BE2C (cell line): ENCODE measurements at regions not wholly inside any gene's neighbourhood (a gene's known extent, or its start where the extent isn't known, plus 50 kb on each side); places are given as distances from the start of the nearest gene placed in this dataset.

Experiments used
- DNase-seq: peaks from one replicate; pipeline ENCODE4 v3.0.0-alpha.2; 2020
- H3K27me3 ChIP-seq: fragments of 250-450 bp; sonication (Bioruptor Pico); 2 replicates; pipeline ENCODE4 v1.5.1; 2020; ENCODE audit warnings: mild to moderate bottlenecking
- H3K36me3 ChIP-seq: fragments of 250-450 bp; sonication (Bioruptor Pico); 2 replicates; pipeline ENCODE4 v1.5.1; 2020; ENCODE audit warnings: mild to moderate bottlenecking
- H3K4me1 ChIP-seq: fragments of 250-450 bp; sonication (Bioruptor Pico); 2 replicates; pipeline ENCODE4 v1.5.1; 2020
- H3K4me3 ChIP-seq: 2 replicates; pipeline ENCODE4 v1.5.1; 2011; ENCODE audit warnings: low read depth, low read length
- H3K9me3 ChIP-seq: fragments of 250-450 bp; sonication (Bioruptor Pico); 2 replicates; pipeline ENCODE4 v1.5.1; 2020
- CTCF ChIP-seq: IDR thresholded peaks from 2 replicates; pipeline ENCODE4 v1.5.1; 2012; ENCODE audit warnings: mild to moderate bottlenecking, low read depth, low read length

- Histone ChIP-seq H3K27me3 (no peaks in the 10 kb centered on the region), H3K9me3 (no peaks in the 10 kb centered on the region), H3K36me3 (no peaks in the 10 kb centered on the region), H3K4me3 (no peak overlapping the region), H3K4me1 (no peaks in the 10 kb centered on the region)
- no peak for DNase-seq
- no peak for TF ChIP-seq CTCF
Measured at GRCh38 chr15:38059665-38060064, 125.2 kb downstream of the TMCO5A start.

DNA sequence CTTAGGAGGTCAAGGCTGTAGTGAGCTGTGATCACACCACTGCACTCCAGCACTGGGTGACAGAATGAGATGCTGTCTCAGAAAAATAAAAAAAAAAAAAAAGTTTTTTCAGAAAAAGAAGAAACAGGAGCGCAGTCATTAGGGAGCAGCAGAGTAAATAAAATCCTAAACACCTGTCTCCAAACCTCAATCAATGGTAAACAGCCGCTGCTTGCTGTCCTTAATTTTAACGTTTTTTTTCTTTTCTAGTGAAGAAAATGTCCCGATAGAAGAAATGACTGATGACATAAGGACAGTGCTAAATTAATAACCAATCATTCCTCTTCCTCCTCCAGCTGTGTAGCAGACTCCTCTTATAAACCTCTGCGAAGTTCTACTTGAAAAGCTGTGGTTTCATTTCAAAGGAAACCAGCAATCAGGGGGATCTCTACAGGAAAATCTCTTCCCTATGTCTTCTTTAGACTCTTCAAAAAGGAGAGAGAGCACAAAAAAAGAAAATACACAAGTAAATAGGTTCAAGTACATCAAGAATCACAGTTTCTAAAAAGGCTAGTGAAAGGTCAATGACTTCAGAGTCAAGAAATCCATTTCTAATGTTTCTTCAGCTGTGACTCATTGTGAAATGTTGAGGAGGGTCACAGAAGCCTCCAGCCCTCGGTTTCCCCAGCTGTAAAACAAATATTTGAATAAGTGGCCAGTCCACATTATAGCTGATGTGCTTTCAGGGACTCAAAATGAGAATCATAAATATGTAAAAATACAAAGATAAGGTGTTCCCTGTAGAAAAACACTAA lies 127.6 kb downstream of the TMCO5A start:
- H3K4me3 ChIP-seq, result no peak overlapping the region
- H3K9me3 ChIP-seq, result no peaks in the 10 kb centered on the region
- TF ChIP-seq CTCF, result no peak
- no peaks in the 10 kb centered on the region for H3K27me3 ChIP-seq
- H3K36me3 ChIP-seq, result no peaks in the 10 kb centered on the region
- no peak for DNase-seq
- H3K4me1 ChIP-seq, result no peaks in the 10 kb centered on the region

DNA sequence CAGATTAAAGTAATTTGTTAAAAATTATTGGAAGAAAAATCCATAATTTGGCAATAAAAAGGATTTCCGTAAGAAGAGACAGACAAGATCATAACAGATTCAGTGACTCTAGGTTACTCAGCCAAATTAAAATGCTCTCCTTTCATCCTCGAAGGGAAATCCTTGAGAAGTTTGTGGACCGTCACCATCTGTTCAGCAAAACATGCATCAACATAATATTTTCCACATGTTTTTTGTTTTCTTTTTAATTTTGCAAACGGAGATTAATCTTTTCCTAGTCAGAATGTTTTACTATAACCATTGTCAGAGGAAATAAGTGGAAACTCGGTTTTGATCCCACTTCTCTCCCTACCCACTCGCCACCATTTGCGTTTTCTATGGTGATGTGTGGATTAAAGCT lies 128.3 kb downstream of the TMCO5A start:
- H3K27me3 ChIP-seq, result no peaks in the 10 kb centered on the region
- H3K4me3 ChIP-seq, result no peak overlapping the region
- no peak for DNase-seq

DNA sequence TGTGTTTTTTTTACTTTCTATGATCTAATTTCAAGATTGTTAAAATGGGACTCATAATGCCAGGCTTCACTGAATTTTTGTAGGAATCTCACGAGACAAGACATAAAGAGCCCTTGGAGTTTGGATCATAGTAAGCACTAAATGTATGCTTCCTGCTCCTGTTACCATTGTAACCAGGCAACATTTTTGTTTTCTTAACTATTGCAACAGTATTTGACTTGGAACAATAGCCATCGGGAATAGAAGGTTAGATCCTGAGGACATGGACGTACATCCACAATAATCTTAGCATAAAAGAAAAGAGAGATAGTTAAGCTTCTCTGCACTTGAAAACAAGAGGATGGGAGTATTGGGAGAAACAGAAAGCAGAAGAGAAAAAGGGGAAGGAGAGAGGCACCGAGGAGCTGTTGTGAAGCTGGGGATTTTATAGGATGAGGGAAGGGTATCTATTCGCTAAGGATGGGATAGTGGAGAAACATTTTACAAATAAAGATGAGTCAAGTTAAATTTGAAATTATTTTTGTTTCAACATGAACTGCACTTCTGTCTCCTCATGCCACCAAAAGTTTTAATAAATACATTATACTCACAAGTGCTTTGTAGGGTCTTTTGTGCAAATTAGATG lies 131.4 kb downstream of the TMCO5A start:
- H3K9me3 ChIP-seq, result no peaks in the 10 kb centered on the region
- H3K4me3 ChIP-seq, result no peak overlapping the region
- H3K4me1 ChIP-seq, result peaks cover 5% of the 10 kb centered on the region; the same call in 1 of the 2 replicates
- TF ChIP-seq CTCF, result no peak
- no peaks in the 10 kb centered on the region for H3K27me3 ChIP-seq
- no peak for DNase-seq
- H3K36me3 ChIP-seq, result no peaks in the 10 kb centered on the region

More for the DNA sequence above, 128.3 kb downstream of the TMCO5A start:
- H3K9me3 ChIP-seq, result no peaks in the 10 kb centered on the region
- no peaks in the 10 kb centered on the region for H3K4me1 ChIP-seq
- no peak for TF ChIP-seq CTCF
- no peaks in the 10 kb centered on the region for H3K36me3 ChIP-seq

DNA sequence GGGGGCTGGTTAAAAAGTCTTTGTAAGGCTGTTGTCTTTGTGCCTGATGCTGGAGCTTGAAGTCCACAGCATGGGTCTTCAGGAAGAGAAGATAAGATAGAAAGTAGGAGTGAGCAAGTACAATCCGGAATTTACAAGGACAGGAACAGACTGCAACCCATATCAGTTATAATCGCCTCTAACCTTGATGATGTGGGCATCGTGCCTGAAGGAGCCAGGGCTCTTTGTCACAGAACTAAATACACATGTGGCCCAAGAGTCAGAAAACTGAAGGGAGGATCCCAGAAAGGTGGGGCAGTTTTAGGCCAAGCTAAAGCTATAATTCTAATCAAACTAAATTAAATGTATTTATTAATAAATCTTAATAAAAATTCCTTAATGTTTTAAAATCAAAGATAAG lies 132.2 kb downstream of the TMCO5A start:
- Histone ChIP-seq H3K9me3 (no peaks in the 10 kb centered on the region), H3K4me1 (peaks cover 5% of the 10 kb centered on the region; the same call in 1 of the 2 replicates), H3K4me3 (no peak overlapping the region), H3K27me3 (no peaks in the 10 kb centered on the region), H3K36me3 (no peaks in the 10 kb centered on the region)
- DNase-seq, result no peak
- no peak for TF ChIP-seq CTCF
